Kidney glomerular epithelial cell (primary cell): ENCODE measurements at regions not wholly inside any gene's neighbourhood (a gene's known extent, or its start where the extent isn't known, plus 50 kb on each side); places are given as distances from the start of the nearest gene placed in this dataset.

ENCODE experiments used
- DNase-seq: peaks from one replicate; lab custom pipeline; 2025; lab: John Stamatoyannopoulos, UW

- DNase-seq = no peak
Measured at GRCh38 chr16:86158688-86159360, 259.9 kb downstream of the IRF8 start.

GRCh38 chr16:86165479-86165878 is 266.5 kb downstream of the IRF8 start:
- DNase-seq = no peak

GRCh38 chr16:86166414-86166813 is 267.5 kb downstream of the IRF8 start:
- DNase-seq = no peak

- no peak for DNase-seq
Measured at GRCh38 chr16:86167061-86167460, 268.1 kb downstream of the IRF8 start.

- no peak for DNase-seq
Measured at GRCh38 chr16:86170720-86171119, 271.8 kb downstream of the IRF8 start.

GRCh38 chr16:86171329-86171728 is 272.4 kb downstream of the IRF8 start:
- peak; percentile 52 for DNase-seq

- no peak for DNase-seq
Measured at GRCh38 chr16:86175816-86176215, 276.9 kb downstream of the IRF8 start.

- no peak for DNase-seq
Measured at GRCh38 chr16:86176462-86176861, 277.5 kb downstream of the IRF8 start.

- DNase-seq = no peak
Measured at GRCh38 chr16:86180244-86180643, 281.3 kb downstream of the IRF8 start.

GRCh38 chr16:86180780-86181179 is 281.8 kb downstream of the IRF8 start:
- DNase-seq = no peak

- DNase-seq = no peak
Measured at GRCh38 chr16:86181526-86181925, 282.6 kb downstream of the IRF8 start.

- no peak for DNase-seq
Measured at GRCh38 chr16:86184185-86184584, 285.2 kb downstream of the IRF8 start.

- no peak for DNase-seq
Measured at GRCh38 chr16:86185089-86185488, 286.1 kb downstream of the IRF8 start.

GRCh38 chr16:86186313-86186712 is 287.4 kb downstream of the IRF8 start:
- DNase-seq = no peak

- no peak for DNase-seq
Measured at GRCh38 chr16:86189934-86190333, 291.0 kb downstream of the IRF8 start.

- no peak for DNase-seq
Measured at GRCh38 chr16:86191663-86192062, 292.7 kb downstream of the IRF8 start.

- DNase-seq = no peak
Measured at GRCh38 chr16:86193528-86194193, 294.7 kb downstream of the IRF8 start.

- no peak for DNase-seq
Measured at GRCh38 chr16:86195863-86196630, 297.1 kb downstream of the IRF8 start.

GRCh38 chr16:86196687-86197391 is 297.9 kb downstream of the IRF8 start:
- DNase-seq = no peak

GRCh38 chr16:86198206-86199118 is 299.5 kb downstream of the IRF8 start:
- DNase-seq = no peak

GRCh38 chr16:86199182-86199581 is 300.2 kb downstream of the IRF8 start:
- DNase-seq = no peak
